SK-N-MC (cell line): ENCODE measurements at regions not wholly inside any gene's neighbourhood (a gene's known extent, or its start where the extent isn't known, plus 50 kb on each side); places are given as distances from the start of the nearest gene placed in this dataset.

Experiments
- FOXP2 ChIP-seq: optimal IDR thresholded peaks from 2 replicates; pipeline ENCODE3; 2011; ENCODE audit warnings: mild to moderate bottlenecking, moderate library complexity; ENCODE audit not compliant: insufficient read depth; ENCODE audit errors: extremely low read length, control extremely low read depth
- POLR2AphosphoS5 ChIP-seq: IDR thresholded peaks from 2 replicates; pipeline ENCODE4 v1.6.1; 2012; ENCODE audit warnings: mild to moderate bottlenecking, low read depth, low read length, borderline replicate concordance

DNA sequence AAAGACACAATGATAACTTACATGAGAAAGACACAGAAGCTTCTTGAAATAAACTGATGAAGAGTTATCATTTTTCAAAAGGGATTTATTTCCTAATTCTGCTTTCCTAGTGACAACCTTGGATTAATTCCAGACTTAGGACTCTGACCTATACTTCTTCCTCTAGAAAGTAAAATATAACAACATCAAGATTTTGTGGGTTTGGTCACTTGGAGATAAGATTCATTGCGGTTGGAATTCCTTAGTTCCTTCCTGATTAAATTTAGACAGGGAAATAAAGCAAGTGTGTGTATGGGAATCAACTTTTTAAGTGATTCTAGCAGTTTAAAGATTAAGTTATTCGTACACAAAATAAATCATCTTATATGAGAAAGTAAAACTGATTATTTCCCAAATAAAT, 208.4 kb upstream of the CCDC150 start:
- no peak for TF ChIP-seq POLR2AphosphoS5
- TF ChIP-seq FOXP2: no peak
